CD14-positive monocyte (primary cell): ENCODE measurements at regions not wholly inside any gene's neighbourhood (a gene's known extent, or its start where the extent isn't known, plus 50 kb on each side); places are given as distances from the start of the nearest gene placed in this dataset.

Source experiments
- DNase-seq, 3 donors: peaks; one replicate each; pipeline ENCODE4 v3.0.0-alpha.2; 2011 to 2022
- H2AFZ ChIP-seq: 2 replicates; pipeline ENCODE4 v1.6.0; 2012; ENCODE audit warnings: mild to moderate bottlenecking, low read depth, low read length, inconsistent platforms; ENCODE audit not compliant: insufficient read depth, poor library complexity, severe bottlenecking
- H3K27ac ChIP-seq, 2 donors: 1 replicate in 1 of 2; 2 replicates in 1 of 2; pipeline ENCODE4 v1.5.1; 2012 to 2013; ENCODE audit warnings: low read length in 2 of 2, control low read depth in 1 of 2, inconsistent platforms in 1 of 2, low read depth in 1 of 2, mild to moderate bottlenecking in 1 of 2
- H3K27me3 ChIP-seq, 2 donors: one replicate each; pipeline versions ENCODE4 v1.6.0 to v1.6.1; 2011 to 2013; ENCODE audit warnings: low read length in 2 of 2; ENCODE audit not compliant: control insufficient read depth in 2 of 2, insufficient read depth in 2 of 2
- H3K36me3 ChIP-seq, 2 donors: replicated peaks in 1 of 2; 1 replicate in 1 of 2; 2 replicates in 1 of 2; pipeline versions ENCODE4 v1.5.1 to v1.6.1; 2012 to 2013; ENCODE audit warnings: low read length in 2 of 2, control low read depth in 1 of 2, inconsistent platforms in 1 of 2, mild to moderate bottlenecking in 1 of 2; ENCODE audit not compliant: insufficient read depth in 2 of 2, control insufficient read depth in 1 of 2
- H3K4me1 ChIP-seq, 2 donors: 1 replicate in 1 of 2; 2 replicates in 1 of 2; pipeline versions ENCODE4 v1.5.1 to v1.6.1; 2012 to 2013; ENCODE audit warnings: low read length in 2 of 2, control low read depth in 1 of 2, inconsistent platforms in 1 of 2, mild to moderate bottlenecking in 1 of 2, moderate library complexity in 1 of 2; ENCODE audit not compliant: insufficient read depth in 2 of 2, control insufficient read depth in 1 of 2
- H3K4me2 ChIP-seq: replicated peaks from 2 replicates; pipeline ENCODE3; 2012; ENCODE audit warnings: low read length, moderate library complexity, mild to moderate bottlenecking; ENCODE audit not compliant: poor library complexity, severe bottlenecking; ENCODE audit errors: extremely low read depth
- H3K4me3 ChIP-seq, 3 experiments: fragments of 200-600 bp in 1 of 3; sonication (generic) in 1 of 3; replicated peaks in 1 of 3; 1 replicate in 2 of 3; 2 replicates in 1 of 3; pipeline ENCODE4 v1.5.1; 2011 to 2013; ENCODE audit warnings: low read length in 3 of 3, mild to moderate bottlenecking in 3 of 3, control low read depth in 2 of 3, low read depth in 2 of 3, inconsistent platforms in 1 of 3, moderate library complexity in 1 of 3
- H3K79me2 ChIP-seq: 2 replicates; pipeline ENCODE4 v1.6.0; 2012; ENCODE audit warnings: mild to moderate bottlenecking, control low read depth, inconsistent platforms, low read length, moderate library complexity; ENCODE audit not compliant: insufficient read depth
- H3K9ac ChIP-seq: 2 replicates; pipeline ENCODE4 v1.6.0; 2017; ENCODE audit warnings: low read length, mild to moderate bottlenecking; ENCODE audit not compliant: insufficient read depth, poor library complexity, severe bottlenecking
- H3K9me3 ChIP-seq, 2 donors: replicated peaks in 1 of 2; 1 replicate in 1 of 2; 2 replicates in 1 of 2; pipeline versions ENCODE4 v1.5.1 to v1.6.1; 2012 to 2013; ENCODE audit warnings: low read length in 2 of 2, control low read depth in 1 of 2; ENCODE audit not compliant: control insufficient read depth in 1 of 2, insufficient read depth in 1 of 2
- H4K20me1 ChIP-seq: 2 replicates; pipeline ENCODE4 v1.6.0; 2012; ENCODE audit warnings: mild to moderate bottlenecking, low read length, control low read depth, moderate library complexity; ENCODE audit not compliant: insufficient read depth
- H3K27ac Mint-ChIP-seq, 7 donors: one replicate each; pipeline ENCODE4 v1.8.0; 2020; ENCODE audit warnings: mild to moderate bottlenecking in 7 of 7, mixed read lengths in 7 of 7, moderate library complexity in 6 of 7, inconsistent platforms in 2 of 7
- H3K27me3 Mint-ChIP-seq, 3 donors: one replicate each; pipeline ENCODE4 v1.8.0; 2021 to 2022; ENCODE audit warnings: low read depth in 3 of 3, mild to moderate bottlenecking in 3 of 3, mixed read lengths in 3 of 3, moderate library complexity in 3 of 3, inconsistent platforms in 1 of 3
- H3K36me3 Mint-ChIP-seq, 2 donors: one replicate each; pipeline ENCODE4 v1.8.0; 2020; ENCODE audit warnings: mixed read lengths in 2 of 2, inconsistent platforms in 1 of 2, mild to moderate bottlenecking in 1 of 2
- H3K4me1 Mint-ChIP-seq: one replicate; pipeline ENCODE4 v1.8.0; 2020; ENCODE audit warnings: mild to moderate bottlenecking, mixed read lengths
- H3K4me3 Mint-ChIP-seq, 2 donors: one replicate each; pipeline ENCODE4 v1.8.0; 2020; ENCODE audit warnings: mild to moderate bottlenecking in 2 of 2, mixed read lengths in 2 of 2, moderate library complexity in 1 of 2
- H3K9me3 Mint-ChIP-seq, 7 donors: one replicate each; pipeline ENCODE4 v1.8.0; 2020 to 2022; ENCODE audit warnings: mixed read lengths in 7 of 7, mild to moderate bottlenecking in 6 of 7, moderate library complexity in 6 of 7, inconsistent platforms in 2 of 7
- WGBS: methylation state at CpG from one replicate; pipeline ENCODE4 v1.1.5; 2013; ENCODE audit warnings: missing lambda C conversion rate; ENCODE audit not compliant: insufficient coverage; 5-methylcytosine and 5-hydroxymethylcytosine counted together
- intact Hi-C, 2 donors: fragments of 100-400 bp; cut with micrococcal nuclease; formaldehyde crosslinking; loops; one replicate each; pipeline versions ENCODE4 v1.15.0 to v1.15.1; 2023
- TF ChIP-seq, protein P1 (sequence below): fragments of 200-600 bp; IDR thresholded peaks from one replicate; pipeline ENCODE4 v1.8.0; 2022; ENCODE audit warnings: antibody characterized with exemption, mild to moderate bottlenecking

DNA sequence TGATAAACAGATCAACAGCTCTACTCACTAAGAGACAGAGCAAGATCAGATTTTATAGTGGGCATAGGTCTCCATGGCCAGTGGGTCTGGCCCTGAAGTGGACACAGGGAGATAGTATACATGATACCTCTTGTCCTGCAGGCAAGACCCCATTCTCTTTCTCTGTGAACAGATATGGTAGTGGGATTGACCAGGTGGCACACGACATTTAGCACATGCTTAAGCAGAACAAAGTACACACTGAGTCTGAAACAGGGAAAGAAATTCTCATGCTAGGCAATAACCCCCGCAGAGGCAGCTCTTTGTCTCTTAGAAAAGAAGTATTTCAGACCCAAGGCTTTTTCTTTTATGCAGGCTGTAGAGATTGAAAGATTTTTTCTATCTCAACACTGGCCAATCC, 1331.2 kb downstream of the FSCB start:
- Histone ChIP-seq H4K20me1 (no peaks in the 10 kb centered on the region), H2AFZ (no peak overlapping the region), H3K4me3 (no peak overlapping the region), H3K4me2 (no peak overlapping the region), H3K36me3 (no peaks in the 10 kb centered on the region), H3K4me1 (no peaks in the 10 kb centered on the region), H3K9me3 (no peaks in the 10 kb centered on the region), H3K27ac (no peak overlapping the region), H3K79me2 (no peaks in the 10 kb centered on the region), H3K27me3 (no peaks in the 10 kb centered on the region), H3K9ac (no peak overlapping the region)
- TF ChIP-seq, protein P1, sequence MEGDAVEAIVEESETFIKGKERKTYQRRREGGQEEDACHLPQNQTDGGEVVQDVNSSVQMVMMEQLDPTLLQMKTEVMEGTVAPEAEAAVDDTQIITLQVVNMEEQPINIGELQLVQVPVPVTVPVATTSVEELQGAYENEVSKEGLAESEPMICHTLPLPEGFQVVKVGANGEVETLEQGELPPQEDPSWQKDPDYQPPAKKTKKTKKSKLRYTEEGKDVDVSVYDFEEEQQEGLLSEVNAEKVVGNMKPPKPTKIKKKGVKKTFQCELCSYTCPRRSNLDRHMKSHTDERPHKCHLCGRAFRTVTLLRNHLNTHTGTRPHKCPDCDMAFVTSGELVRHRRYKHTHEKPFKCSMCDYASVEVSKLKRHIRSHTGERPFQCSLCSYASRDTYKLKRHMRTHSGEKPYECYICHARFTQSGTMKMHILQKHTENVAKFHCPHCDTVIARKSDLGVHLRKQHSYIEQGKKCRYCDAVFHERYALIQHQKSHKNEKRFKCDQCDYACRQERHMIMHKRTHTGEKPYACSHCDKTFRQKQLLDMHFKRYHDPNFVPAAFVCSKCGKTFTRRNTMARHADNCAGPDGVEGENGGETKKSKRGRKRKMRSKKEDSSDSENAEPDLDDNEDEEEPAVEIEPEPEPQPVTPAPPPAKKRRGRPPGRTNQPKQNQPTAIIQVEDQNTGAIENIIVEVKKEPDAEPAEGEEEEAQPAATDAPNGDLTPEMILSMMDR = no peak
- intact Hi-C loops = no loop called here
- Mint-ChIP-seq H3K4me1 (no peaks in the 10 kb centered on the region), H3K4me3 (no peak overlapping the region), H3K27ac (no peak overlapping the region), H3K27me3 (peaks cover 0 to 2% (median 0%) of the 10 kb centered on the region in 3 donors), H3K36me3 (no peaks in the 10 kb centered on the region), H3K9me3 (peaks cover 0 to 6% (median 2%) of the 10 kb centered on the region in 7 donors)
- WGBS = 100% methylated on average over 1 of the region's 2 CpGs
- DNase-seq = no peak

DNA sequence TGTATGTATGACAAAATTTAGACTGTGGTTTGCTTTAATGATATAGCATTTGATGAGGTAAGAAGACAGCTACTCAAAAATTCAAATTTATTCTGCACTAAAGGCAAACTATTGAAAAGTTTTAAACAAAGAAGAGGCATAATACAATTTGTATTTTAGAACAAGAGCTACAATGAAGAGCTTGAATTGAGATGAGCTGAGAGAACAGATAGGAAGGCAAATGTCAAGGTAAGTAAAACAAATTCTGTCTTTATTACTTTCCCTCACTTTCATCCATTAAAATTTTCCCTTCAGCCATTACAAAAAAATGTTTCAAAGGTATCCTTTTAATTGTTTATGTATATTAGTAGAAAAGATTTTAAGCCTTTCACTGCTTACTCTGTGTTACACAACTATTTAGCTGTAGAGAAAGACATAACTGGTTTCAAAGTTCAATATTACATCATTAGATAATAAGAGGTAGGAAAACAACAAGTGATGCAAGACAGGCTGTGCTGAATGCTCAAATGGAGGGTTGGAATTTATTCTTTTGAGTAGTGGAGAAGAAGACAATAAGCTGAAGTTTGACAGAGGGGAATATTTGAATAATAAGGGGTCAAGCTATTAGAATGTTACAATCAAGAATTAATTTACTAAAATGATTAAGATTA, 1334.1 kb downstream of the FSCB start:
- TF ChIP-seq, protein P1 = no peak
- H3K79me2 ChIP-seq = no peaks in the 10 kb centered on the region
- peaks cover 0 to 5% (median 1%) of the 10 kb centered on the region in 7 donors for H3K9me3 Mint-ChIP-seq
- H3K9me3 ChIP-seq = no peaks in the 10 kb centered on the region
- no peak overlapping the region for H3K4me3 ChIP-seq
- no peaks in the 10 kb centered on the region for H3K27me3 ChIP-seq
- no peak overlapping the region for H2AFZ ChIP-seq
- H4K20me1 ChIP-seq = no peaks in the 10 kb centered on the region
- no peaks in the 10 kb centered on the region for H3K27me3 Mint-ChIP-seq
- no peaks in the 10 kb centered on the region for H3K4me1 Mint-ChIP-seq
- no peaks in the 10 kb centered on the region for H3K36me3 ChIP-seq
- H3K9ac ChIP-seq = no peak overlapping the region
- no peak overlapping the region for H3K27ac ChIP-seq
- no peaks in the 10 kb centered on the region for H3K36me3 Mint-ChIP-seq
- intact Hi-C loops = no loop called here
- no peak for DNase-seq
- H3K4me3 Mint-ChIP-seq = no peak overlapping the region
- no peak overlapping the region for H3K4me2 ChIP-seq
- no peaks in the 10 kb centered on the region for H3K4me1 ChIP-seq
- no peak overlapping the region for H3K27ac Mint-ChIP-seq
